OCI-LY7 (cell line): ENCODE measurements at regions not wholly inside any gene's neighbourhood (a gene's known extent, or its start where the extent isn't known, plus 50 kb on each side); places are given as distances from the start of the nearest gene placed in this dataset.

ENCODE experiments used
- EZH2phosphoT487 ChIP-seq: fragments of 200-600 bp; sonication (generic); IDR thresholded peaks from 2 replicates; pipeline ENCODE4 v1.6.1; 2018; ENCODE audit warnings: low read depth, borderline replicate concordance, mild to moderate bottlenecking, mixed run types, antibody characterized with exemption, low read length, moderate library complexity, mixed read lengths
- TF ChIP-seq, protein P1 (sequence below): fragments of 200-600 bp; sonication (generic); conservative IDR thresholded peaks from 2 replicates; pipeline ENCODE4 v1.5.1; 2014; ENCODE audit warnings: mild to moderate bottlenecking, antibody characterized with exemption, low read length, moderate library complexity, mixed read lengths

DNA sequence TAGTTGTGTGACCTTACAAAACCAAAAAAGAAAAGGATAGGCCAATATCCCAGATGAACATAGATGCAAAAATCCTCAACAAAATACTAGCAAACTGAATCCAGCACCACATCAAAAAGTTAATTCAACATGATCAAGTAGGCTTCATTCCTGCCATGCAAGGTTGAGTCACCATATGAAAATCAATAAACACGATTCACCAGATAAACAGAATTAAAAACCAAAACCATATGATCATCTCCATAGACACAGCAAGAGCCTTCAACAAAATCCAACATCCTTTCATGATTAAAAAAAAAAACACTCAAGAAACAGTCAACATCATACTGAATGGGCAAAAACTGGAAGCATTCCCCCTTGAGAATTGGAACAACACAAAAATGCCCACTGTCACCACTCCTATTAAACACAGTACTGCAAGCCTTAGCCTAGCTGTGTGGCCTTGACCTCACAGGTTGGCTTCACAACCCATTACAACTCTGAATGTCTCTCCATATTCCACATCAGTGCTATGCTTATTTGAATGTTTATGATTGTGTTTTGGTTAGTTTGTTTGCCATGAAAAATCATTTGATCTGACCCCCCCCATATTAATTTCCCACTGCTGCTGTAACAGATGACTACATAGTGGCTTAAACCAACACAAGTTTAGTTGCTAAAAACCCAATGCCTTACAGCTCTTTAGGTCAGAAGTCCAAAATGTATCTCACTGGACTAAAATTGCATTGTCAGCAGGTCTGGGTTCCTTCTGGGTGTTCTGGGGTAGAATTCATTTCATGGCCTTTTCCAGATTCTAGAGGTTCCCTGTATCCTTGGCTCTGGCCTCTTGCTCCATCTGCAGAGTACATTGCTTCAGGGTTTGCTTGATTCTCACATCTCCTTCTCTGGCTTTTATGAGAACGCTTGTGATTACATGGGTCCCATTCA is 257.1 kb upstream of the DYNLRB2 start:
- TF ChIP-seq, protein P1, sequence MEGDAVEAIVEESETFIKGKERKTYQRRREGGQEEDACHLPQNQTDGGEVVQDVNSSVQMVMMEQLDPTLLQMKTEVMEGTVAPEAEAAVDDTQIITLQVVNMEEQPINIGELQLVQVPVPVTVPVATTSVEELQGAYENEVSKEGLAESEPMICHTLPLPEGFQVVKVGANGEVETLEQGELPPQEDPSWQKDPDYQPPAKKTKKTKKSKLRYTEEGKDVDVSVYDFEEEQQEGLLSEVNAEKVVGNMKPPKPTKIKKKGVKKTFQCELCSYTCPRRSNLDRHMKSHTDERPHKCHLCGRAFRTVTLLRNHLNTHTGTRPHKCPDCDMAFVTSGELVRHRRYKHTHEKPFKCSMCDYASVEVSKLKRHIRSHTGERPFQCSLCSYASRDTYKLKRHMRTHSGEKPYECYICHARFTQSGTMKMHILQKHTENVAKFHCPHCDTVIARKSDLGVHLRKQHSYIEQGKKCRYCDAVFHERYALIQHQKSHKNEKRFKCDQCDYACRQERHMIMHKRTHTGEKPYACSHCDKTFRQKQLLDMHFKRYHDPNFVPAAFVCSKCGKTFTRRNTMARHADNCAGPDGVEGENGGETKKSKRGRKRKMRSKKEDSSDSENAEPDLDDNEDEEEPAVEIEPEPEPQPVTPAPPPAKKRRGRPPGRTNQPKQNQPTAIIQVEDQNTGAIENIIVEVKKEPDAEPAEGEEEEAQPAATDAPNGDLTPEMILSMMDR, result no peak
- TF ChIP-seq EZH2phosphoT487, result no peak
